ENCODE measurements at regions not wholly inside any gene's neighbourhood (a gene's known extent, or its start where the extent isn't known, plus 50 kb on each side); places are given as distances from the start of the nearest gene placed in this dataset.

DNA sequence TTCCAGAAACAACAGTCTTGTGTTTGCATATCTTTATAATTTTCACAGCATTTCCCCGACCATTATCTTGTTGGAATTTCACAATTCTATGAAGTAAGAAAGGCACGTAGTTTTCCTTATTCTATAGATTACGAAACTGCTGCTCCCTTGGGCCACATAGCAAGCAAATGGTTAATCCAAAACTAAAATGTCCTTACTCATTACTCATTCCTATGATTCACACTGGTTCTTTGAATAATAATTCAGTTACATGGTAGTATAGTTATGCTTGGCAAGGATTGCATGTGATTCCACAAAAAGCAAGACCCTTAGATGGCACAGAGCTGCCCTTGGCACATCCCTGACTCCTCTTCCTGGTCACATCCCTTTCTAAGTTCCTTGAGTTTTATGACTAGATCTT, 51.2 kb downstream of the OR13H1 start:
- DNase-seq = no peak
- Mint-ChIP-seq H3K4me3 (no peak overlapping the region), H3K27ac (no peak overlapping the region), H3K27me3 (no peaks in the 10 kb centered on the region), H3K36me3 (ENCODE audit: low read depth) (no peaks in the 10 kb centered on the region), H3K4me1 (no peaks in the 10 kb centered on the region)
- ATAC-seq = no peak
- no peaks in the 10 kb centered on the region for H3K9me3 ChIP-seq (ENCODE audit: control insufficient read depth, low read length, poor library complexity, severe bottlenecking)

DNA sequence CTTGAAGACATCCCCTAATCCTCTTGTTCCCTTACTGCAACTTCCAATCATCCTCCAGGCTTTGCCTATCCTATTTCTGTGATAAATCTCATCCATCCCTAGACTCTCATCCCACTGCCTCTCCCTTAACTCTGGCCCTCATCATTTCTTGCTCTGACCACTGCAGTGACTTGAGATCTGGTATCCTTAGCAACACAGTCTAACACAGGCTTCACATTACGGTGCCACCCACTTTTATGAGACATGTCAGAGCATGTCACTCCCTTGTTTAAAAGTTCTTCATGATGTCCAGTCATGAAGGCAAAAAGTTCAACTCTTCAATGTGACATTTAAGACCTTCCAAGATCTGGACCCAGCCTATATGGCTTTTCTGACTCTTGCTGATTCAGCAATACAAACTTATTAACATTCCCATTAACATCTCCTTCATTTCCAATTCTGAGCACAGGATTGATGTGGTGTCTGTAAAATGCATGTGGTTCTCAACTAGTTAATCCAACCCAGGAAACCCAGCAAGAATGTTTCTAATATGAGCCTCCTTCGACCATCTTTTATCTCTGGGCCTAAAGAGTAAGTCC, 64.0 kb downstream of the OR13H1 start:
- DNase-seq = no peak
- H3K27me3 Mint-ChIP-seq = peaks cover 11% of the 10 kb centered on the region

DNA sequence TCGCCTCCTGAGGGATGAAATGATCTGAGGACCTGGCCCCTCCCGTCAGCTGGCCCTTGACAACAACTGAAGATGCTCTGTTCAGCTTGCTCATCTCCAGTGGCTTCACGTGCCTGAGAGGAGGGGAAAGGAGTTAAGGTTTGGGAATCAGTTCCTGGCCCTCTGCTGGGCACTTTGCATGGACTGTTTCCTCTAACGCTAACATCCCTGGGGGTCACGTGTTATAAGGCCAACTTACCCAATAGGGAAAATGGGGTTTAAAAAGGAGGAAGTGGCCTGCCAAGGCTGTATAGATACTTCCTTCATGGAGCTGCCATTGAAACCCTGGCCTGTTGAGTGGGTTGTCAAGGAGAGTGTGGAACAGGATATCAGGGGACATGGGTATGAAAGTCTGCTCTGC, 65.6 kb downstream of the OR13H1 start:
- H3K9me3 ChIP-seq (ENCODE audit: control insufficient read depth, low read length, poor library complexity, severe bottlenecking) = no peaks in the 10 kb centered on the region
- H3K4me3 Mint-ChIP-seq = no peak overlapping the region
- no peaks in the 10 kb centered on the region for H3K4me1 Mint-ChIP-seq
- no peak overlapping the region for H3K27ac Mint-ChIP-seq
- H3K36me3 Mint-ChIP-seq (ENCODE audit: low read depth) = peaks cover 3% of the 10 kb centered on the region
- ATAC-seq (no peak), DNase-seq (no peak)
- H3K27me3 Mint-ChIP-seq = peaks cover 11% of the 10 kb centered on the region

More for the DNA sequence above, 64.0 kb downstream of the OR13H1 start:
- H3K4me3 Mint-ChIP-seq = no peak overlapping the region
- ATAC-seq = no peak
- H3K27ac Mint-ChIP-seq = no peak overlapping the region
- H3K36me3 Mint-ChIP-seq (ENCODE audit: low read depth) = peaks cover 3% of the 10 kb centered on the region
- H3K4me1 Mint-ChIP-seq = no peaks in the 10 kb centered on the region
- no peaks in the 10 kb centered on the region for H3K9me3 ChIP-seq (ENCODE audit: control insufficient read depth, low read length, poor library complexity, severe bottlenecking)

DNA sequence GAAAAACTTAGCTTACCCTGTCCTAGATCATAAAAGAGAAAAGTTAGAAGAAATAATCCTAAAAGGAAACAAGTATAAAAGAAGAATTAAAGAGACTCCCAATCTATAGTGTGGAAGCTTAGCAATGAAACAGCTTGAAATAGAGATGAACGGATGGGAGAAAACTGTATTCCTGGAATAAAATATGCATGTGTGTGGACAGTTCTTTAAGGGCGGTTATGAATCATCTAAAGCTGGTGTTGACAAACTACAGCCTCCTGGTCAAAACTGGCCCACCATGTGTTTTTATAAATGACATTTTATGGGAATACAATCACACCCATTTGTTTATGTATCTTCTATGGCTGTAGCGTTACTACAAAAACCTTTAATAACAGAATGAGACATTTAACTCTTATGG, 69.4 kb downstream of the OR13H1 start:
- Mint-ChIP-seq H3K4me3 (no peak overlapping the region), H3K4me1 (no peaks in the 10 kb centered on the region), H3K27ac (no peak overlapping the region), H3K36me3 (ENCODE audit: low read depth) (no peaks in the 10 kb centered on the region), H3K27me3 (no peaks in the 10 kb centered on the region)
- ATAC-seq = no peak
- no peaks in the 10 kb centered on the region for H3K9me3 ChIP-seq (ENCODE audit: control insufficient read depth, low read length, poor library complexity, severe bottlenecking)
- DNase-seq = no peak

DNA sequence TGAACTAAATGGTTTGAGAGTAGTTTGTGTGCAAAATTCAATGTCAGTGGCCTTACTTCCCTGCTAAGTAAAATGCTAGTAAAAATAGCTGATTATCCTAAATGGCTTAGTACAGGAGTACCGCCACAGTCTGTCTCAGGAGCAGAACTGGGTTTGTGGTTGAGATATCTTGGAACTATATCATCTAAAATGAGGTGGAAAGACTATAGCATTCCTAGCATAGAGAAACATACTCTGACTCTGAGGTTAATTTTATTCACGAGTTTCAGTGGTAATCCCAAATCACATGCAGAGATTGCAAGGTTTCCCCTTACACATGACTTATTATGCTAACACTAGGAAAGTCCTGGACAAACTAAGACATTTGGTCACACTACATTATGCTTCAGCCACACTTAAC, 70.4 kb downstream of the OR13H1 start:
- H3K27me3 Mint-ChIP-seq = peaks cover 5% of the 10 kb centered on the region
- H3K4me3 Mint-ChIP-seq = no peak overlapping the region
- ATAC-seq (no peak), DNase-seq (no peak)
- no peaks in the 10 kb centered on the region for H3K36me3 Mint-ChIP-seq (ENCODE audit: low read depth)
- no peaks in the 10 kb centered on the region for H3K4me1 Mint-ChIP-seq
- no peaks in the 10 kb centered on the region for H3K9me3 ChIP-seq (ENCODE audit: control insufficient read depth, low read length, poor library complexity, severe bottlenecking)
- no peak overlapping the region for H3K27ac Mint-ChIP-seq

DNA sequence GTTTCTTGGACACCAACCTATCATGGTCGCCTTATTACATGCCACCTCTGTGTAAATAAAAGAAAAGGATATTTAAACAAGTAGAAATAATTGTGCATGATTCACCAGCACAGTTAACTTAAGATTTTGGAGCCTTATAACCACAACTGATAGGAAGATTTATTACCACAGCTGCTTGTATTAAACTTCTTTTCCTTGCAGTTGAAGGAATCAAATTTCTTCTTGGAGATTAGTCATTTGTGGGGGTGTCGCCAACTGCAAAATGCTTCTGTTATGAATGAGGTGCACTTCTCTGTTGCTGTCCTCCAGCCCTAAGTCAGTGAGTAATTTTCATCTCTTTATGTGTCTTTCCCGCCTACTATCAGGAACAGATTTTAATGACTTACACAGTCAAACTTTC, 73.3 kb downstream of the OR13H1 start:
- no peaks in the 10 kb centered on the region for H3K9me3 ChIP-seq (ENCODE audit: control insufficient read depth, low read length, poor library complexity, severe bottlenecking)
- Mint-ChIP-seq H3K36me3 (ENCODE audit: low read depth) (no peaks in the 10 kb centered on the region), H3K27me3 (peaks cover 12% of the 10 kb centered on the region), H3K27ac (no peak overlapping the region), H3K4me3 (no peak overlapping the region), H3K4me1 (no peaks in the 10 kb centered on the region)
- DNase-seq = no peak
- ATAC-seq = no peak

DNA sequence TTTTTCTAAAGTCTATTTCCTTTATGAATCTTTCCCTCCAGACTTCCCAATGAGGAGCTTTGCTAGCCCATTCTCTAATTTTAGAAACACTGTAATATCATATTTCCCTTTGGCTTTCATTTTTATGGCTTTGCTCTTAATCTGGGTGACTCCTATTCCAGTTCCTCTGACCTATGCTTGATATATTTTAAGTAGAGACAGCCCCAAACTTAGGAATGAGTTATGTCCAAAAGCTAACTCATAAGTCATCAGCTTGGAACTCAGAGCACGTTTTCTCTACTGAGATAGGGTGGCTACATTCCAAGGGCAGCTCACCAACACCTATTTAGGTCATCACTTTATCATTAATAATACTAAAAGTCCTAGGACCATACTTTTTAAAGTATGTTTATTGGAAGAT, 77.8 kb downstream of the OR13H1 start:
- Mint-ChIP-seq H3K4me3 (no peak overlapping the region), H3K27me3 (peaks cover 16% of the 10 kb centered on the region), H3K36me3 (ENCODE audit: low read depth) (no peaks in the 10 kb centered on the region), H3K27ac (no peak overlapping the region), H3K4me1 (no peaks in the 10 kb centered on the region)
- ATAC-seq (no peak), DNase-seq (no peak)
- no peaks in the 10 kb centered on the region for H3K9me3 ChIP-seq (ENCODE audit: control insufficient read depth, low read length, poor library complexity, severe bottlenecking)

DNA sequence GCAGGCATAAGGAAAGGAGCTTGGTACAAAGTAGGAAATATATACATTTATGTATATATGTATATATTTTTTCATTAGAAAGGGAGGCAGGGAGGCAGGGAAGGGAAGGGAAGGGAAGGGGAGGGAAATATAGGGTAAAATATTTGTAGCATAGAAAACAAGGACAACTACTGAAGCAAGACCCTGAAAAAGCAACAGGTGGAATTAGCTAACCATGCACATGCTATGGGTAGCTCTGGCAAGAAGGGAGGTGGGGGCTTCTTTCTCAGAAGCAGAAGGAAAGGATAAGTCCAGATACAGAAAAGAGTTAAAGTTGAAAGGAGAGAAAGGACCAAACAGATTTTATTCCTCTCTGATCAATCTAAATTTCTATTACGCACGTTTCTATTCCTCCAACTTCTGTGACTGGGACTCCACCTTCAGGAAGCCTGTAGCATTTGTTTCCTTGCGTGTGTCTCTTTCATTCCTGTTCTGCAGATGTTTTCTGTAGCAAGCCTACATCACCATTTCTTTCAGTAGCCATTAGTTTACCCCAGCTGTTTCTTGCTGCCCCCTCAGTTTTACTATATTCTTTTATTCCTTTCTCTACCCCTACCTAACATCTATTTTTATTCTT, 82.9 kb downstream of the OR13H1 start:
- H3K9me3 ChIP-seq (ENCODE audit: control insufficient read depth, low read length, poor library complexity, severe bottlenecking) = no peaks in the 10 kb centered on the region
- no peaks in the 10 kb centered on the region for H3K4me1 Mint-ChIP-seq
- H3K36me3 Mint-ChIP-seq (ENCODE audit: low read depth) = no peaks in the 10 kb centered on the region
- no peak overlapping the region for H3K4me3 Mint-ChIP-seq
- DNase-seq (no peak), ATAC-seq (no peak)
- peaks cover 29% of the 10 kb centered on the region for H3K27me3 Mint-ChIP-seq
- no peak overlapping the region for H3K27ac Mint-ChIP-seq

DNA sequence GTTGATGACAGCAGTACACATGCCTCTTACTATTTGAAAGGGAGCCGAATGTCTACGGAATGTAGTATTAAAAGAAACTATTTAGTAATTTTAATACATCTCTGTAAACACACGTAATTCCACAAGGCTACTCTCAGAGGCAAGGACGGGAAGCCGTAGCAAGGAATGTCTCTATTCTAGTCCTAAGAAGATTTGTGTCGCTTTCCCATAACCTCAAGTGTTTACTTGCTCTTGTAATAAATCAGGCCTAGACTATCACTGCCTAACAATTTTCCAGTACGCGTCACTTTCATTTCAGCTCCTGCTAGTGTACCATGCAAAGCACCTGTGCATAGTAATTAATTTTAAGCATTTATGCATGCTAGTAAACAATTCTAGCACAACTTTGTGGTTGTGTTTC, 86.7 kb downstream of the OR13H1 start:
- no peaks in the 10 kb centered on the region for H3K9me3 ChIP-seq (ENCODE audit: control insufficient read depth, low read length, poor library complexity, severe bottlenecking)
- ATAC-seq = no peak
- H3K4me1 Mint-ChIP-seq = no peaks in the 10 kb centered on the region
- H3K36me3 Mint-ChIP-seq (ENCODE audit: low read depth) = no peaks in the 10 kb centered on the region
- no peak overlapping the region for H3K27ac Mint-ChIP-seq
- no peak for DNase-seq
- H3K27me3 Mint-ChIP-seq = peaks cover 24% of the 10 kb centered on the region
- no peak overlapping the region for H3K4me3 Mint-ChIP-seq

DNA sequence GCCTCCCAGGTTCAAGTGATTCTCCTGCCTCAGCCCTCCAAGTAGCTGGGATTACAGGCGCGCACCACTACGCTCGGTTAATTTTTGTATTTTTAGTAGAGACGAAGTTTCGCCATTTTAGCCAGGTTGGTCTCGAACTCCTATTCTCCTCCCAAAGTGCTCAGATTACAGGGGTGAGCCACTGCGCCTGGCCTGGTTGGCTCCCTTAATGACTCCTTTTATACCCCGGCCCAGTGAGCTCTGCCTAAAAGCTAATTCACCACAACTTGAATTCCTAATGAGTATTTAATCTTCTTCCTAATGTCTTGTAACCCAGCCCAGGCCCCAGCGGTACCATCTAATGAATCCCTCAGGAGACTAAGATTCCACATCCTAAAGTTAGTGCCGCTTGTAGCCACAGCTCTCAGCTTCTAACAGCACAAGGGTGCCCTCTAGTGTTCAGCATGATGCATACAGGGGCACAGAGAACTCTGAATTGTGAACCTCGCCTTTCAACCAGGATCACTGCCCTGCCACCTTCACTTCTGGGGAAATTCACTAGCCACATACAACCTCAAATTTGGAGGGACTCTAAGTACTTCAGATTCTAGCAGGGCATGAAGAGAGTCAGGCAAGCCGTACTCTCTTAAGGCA, 89.5 kb downstream of the OR13H1 start:
- H3K9me3 ChIP-seq (ENCODE audit: control insufficient read depth, low read length, poor library complexity, severe bottlenecking) = no peaks in the 10 kb centered on the region
- H3K27ac Mint-ChIP-seq = no peak overlapping the region
- DNase-seq = peak in 2 of 3 donors; percentile 5 to 7
- H3K27me3 Mint-ChIP-seq = peaks cover 8% of the 10 kb centered on the region
- peak; percentile 68 for ATAC-seq
- no peaks in the 10 kb centered on the region for H3K36me3 Mint-ChIP-seq (ENCODE audit: low read depth)
- no peaks in the 10 kb centered on the region for H3K4me1 Mint-ChIP-seq
- H3K4me3 Mint-ChIP-seq = no peak overlapping the region

DNA sequence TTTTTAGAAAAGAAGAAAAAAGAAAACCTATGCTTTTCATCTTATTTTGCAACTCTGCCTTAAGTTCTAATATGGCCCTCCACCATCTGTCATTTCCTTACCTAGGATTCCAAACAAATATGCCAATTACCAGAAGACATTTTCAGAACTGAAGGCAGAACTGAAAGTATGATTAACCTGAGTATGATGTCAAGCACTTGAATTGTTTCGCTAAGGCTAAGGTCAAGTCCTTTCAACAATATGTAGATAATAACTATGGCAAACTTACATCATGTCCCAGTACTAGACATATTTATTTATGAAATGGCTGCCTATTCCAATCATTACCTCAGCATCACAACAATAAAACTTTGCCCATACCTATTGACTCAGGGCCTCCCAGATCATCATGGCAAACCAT, 91.0 kb downstream of the OR13H1 start:
- Mint-ChIP-seq H3K36me3 (ENCODE audit: low read depth) (no peaks in the 10 kb centered on the region), H3K4me3 (no peak overlapping the region), H3K27me3 (no peaks in the 10 kb centered on the region), H3K4me1 (no peaks in the 10 kb centered on the region), H3K27ac (no peak overlapping the region)
- no peak for DNase-seq
- ATAC-seq = no peak
- H3K9me3 ChIP-seq (ENCODE audit: control insufficient read depth, low read length, poor library complexity, severe bottlenecking) = no peaks in the 10 kb centered on the region

DNA sequence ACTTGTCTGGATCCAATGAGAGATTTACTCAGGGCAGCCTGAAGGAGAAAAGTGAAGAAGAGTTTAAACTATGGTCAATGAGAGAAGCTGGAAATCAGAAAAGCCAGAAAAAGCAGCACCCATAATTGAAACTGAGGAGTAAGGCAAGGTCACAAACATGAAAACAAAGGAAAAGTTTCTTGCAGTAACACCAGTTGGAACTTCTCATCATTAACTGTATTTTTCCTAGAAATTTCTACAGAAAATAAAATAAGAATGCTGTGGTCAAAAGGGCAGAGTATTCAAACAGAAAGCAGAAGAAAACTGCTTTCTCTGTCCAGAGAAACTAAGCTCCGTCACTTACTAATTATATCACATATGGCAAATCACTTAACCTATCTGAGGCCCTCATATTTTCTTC, 102.2 kb downstream of the OR13H1 start:
- no peaks in the 10 kb centered on the region for H3K4me1 Mint-ChIP-seq
- ATAC-seq (no peak), DNase-seq (no peak)
- no peaks in the 10 kb centered on the region for H3K27me3 Mint-ChIP-seq
- H3K27ac Mint-ChIP-seq = peak overlapping the region; percentile 39
- H3K9me3 ChIP-seq (ENCODE audit: control insufficient read depth, low read length, poor library complexity, severe bottlenecking) = no peaks in the 10 kb centered on the region
- H3K36me3 Mint-ChIP-seq (ENCODE audit: low read depth) = peaks cover 3% of the 10 kb centered on the region
- no peak overlapping the region for H3K4me3 Mint-ChIP-seq

DNA sequence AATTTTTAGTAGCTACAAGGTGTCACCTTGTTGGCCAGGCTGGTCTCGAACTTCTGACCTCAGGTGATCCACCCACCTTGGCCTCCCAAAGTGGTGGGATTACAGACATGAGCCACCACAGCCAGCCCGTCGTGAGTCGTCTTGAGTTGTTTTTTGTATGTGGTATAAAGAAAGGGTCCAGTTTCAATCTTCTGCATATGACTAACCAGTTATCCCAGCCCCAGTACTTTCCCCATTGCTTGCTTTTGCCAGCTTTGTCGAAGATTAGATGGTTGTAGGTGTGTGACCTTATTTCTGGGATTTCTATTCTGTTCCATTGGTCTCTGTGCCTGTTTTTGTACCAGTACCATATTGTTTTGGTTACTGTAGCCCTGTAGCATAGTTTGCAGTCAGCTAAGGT, 105.9 kb downstream of the OR13H1 start:
- no peak for ATAC-seq

More for the DNA sequence above, 105.9 kb downstream of the OR13H1 start:
- no peak overlapping the region for H3K27ac Mint-ChIP-seq
- no peaks in the 10 kb centered on the region for H3K36me3 Mint-ChIP-seq (ENCODE audit: low read depth)
- no peaks in the 10 kb centered on the region for H3K9me3 ChIP-seq (ENCODE audit: control insufficient read depth, low read length, poor library complexity, severe bottlenecking)
- no peaks in the 10 kb centered on the region for H3K4me1 Mint-ChIP-seq
- no peak for DNase-seq
- no peaks in the 10 kb centered on the region for H3K27me3 Mint-ChIP-seq
- no peak overlapping the region for H3K4me3 Mint-ChIP-seq

All from T-helper 17 cell (primary cell).